NK-92 (cell line): ENCODE measurements at regions not wholly inside any gene's neighbourhood (a gene's known extent, or its start where the extent isn't known, plus 50 kb on each side); places are given as distances from the start of the nearest gene placed in this dataset.
"Not testable (repeated sequence)": the region's sequence is repeated elsewhere in the genome, so short reads cannot be mapped to it uniquely, and the experiment has no call there.

Source experiments
- DNase-seq: peaks from one replicate; lab custom pipeline; 2025; ENCODE audit not compliant: unreplicated experiment; lab: John Stamatoyannopoulos, UW

- DNase-seq = no peak
Measured at GRCh38 chr1:209080170-209080781, 503.2 kb upstream of the CAMK1G start.

DNA sequence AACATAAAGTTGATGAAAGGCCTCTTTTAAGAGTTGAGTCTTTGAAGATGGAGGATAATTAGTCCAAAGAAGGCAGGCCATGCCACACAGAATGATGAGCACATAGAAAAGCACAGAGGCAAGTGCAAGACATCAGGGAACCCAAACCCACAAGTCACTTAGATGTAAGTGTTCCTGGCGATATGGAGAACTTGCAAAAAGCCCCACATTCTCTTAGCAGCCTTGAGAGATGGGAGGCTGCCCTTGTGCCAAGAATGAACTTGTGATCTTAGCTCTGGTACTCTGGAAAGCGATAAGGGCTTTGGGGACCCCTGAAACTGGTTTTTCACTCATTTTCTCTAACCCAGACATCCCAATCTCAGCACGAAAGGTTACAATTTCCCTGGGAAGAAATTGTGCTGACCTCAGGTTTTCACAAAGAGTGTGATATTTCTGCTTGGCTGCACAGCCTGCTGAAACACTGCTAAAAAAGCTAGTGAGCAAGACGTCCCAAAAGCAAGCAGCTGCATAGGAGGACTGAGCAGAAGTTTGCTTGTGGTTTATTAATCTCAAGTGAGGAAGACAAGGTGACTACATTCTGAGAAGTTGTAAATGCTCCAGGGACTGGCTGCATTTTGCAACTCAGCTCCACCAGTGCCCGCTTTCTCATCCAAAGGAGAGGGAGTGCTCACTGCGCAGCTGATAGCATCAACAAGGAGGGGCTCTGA, 496.9 kb upstream of the CAMK1G start:
- DNase-seq = no peak

DNA sequence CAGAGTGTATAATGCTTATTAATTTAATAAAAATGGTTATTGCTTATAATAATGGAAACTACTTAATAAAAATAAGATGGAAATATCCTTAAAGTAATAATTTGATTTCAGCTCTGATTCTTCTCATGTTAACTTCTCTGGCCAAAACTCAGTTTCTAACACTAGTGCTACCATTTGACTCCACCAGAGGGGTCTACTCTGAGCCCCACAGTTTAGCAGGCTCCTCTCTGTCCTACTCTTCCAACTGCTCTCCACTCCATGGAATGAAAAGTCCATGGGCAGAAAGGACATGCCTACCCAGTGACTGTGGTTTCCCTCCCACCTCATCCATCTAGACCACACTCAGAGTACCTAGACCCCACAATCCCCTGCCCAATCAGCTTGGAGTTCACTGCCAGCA, 489.1 kb upstream of the CAMK1G start:
- DNase-seq = no peak

- DNase-seq = no peak
Measured at GRCh38 chr1:209095627-209096595, 487.6 kb upstream of the CAMK1G start.

DNA sequence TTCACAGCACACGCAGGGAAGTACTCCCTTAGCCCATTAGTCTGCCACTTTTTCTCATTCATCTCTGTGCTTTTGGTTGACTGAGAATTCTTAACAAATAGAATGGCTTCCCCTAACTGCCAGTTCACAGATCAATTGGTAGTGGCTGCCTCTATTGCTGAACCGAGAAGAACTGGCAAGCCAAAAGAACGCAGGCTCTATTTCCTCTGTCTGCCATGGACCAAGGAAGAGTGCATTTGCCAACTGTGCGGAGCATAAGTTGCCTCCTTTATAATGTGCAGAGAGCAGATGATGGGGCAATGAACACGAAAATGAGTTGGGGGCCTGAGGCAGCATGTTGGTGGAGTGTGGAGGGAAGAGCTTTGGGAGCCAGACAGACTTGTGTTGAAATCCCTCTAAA, 483.1 kb upstream of the CAMK1G start:
- DNase-seq = no peak

DNA sequence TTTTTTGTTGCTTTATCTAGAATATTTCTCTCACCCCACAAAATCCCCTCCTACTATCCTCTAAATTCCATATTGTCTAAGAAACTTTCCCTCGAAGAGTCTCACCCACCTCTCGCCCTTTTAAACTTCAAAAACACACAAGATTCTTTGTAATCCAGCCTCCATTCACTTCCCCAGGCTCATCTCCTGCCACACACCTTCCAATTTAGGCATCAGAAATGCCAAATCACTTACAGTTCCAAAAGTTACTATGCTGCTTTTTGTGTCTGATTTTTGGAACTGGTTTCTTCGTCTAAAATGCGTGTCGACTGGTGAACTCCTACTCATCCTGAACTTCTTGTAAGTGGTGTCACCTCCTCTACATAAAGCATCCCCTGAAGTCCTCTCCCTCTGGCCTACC, 482.4 kb upstream of the CAMK1G start:
- DNase-seq = no peak

DNA sequence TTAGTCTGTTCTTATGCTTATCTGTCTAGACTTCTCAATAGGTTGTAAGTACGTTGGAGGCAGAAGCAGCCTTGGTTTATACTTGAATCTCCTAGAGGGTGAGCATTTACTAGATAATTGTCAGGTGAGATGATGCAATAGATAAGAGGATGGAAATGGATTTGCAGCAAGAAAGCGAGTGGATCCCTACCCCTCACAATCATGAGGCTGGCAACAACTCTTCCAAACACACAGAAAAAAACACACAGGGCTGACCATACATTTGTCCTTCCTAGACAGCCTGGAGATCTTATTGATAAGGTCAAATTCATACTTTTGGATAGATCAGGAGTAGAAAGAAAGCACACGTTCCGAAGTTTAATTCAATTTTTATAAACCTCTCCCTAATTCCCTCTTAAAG, 481.4 kb upstream of the CAMK1G start:
- no peak for DNase-seq

DNA sequence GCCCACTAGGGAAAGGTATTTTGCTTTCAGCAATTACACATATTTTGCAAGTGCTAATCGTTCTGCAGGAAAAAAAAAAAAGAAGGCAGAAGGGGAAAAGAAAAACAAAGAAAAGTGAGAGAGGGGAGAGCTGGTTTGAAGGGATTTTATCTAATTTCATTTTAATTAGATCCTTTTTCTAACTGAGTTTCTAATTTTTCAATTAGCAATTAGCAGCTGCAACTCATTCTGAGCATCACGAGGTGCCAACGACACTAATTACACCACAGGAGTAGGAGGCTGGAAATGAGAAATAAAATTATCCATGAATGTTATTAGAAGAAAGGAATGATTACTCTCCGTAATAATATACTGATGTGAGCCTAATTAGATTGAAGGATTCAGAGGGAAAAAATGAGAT, 481.0 kb upstream of the CAMK1G start:
- DNase-seq = no peak

- DNase-seq = no peak
Measured at GRCh38 chr1:209103092-209103491, 480.4 kb upstream of the CAMK1G start.

DNA sequence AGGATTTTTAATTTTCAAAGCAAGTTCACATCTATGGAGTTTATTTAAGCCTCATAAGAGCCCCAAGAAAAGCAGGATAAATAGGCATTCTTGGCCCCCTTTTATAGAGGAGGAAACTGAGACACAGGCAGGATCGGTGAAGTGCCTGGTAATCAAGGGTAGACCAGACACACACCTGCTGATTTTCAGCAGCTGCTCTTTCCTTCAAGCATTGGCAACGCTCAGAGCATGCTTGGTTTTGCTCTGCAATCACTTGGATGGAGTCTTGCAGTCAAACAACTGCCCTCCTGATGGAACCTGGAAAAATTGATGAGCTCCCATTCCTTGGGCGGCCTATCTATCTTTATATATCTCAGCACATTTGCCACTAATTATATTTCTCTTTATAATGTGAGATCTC, 478.9 kb upstream of the CAMK1G start:
- no peak for DNase-seq

DNA sequence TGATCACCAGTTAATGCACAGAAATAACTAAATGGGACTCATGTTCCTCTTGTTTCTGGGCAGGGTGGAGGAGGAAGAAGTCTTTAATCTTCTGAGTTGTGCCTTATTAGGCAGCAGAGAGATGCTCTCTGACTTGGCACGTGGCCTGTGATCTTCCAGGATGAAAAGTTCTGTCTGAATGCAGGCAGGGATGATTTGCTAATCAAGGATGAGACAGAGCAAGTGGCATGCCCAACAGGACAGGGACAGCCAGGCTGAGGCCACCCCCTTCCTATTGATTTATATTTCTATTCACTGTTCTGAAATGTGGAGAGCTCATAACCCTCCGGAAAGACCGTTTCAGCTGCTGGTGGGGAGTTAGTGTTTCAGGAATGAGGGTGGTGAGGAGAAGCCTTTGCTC, 477.8 kb upstream of the CAMK1G start:
- no peak for DNase-seq

GRCh38 chr1:209106237-209106741, 477.2 kb upstream of the CAMK1G start:
- DNase-seq = no peak

DNA sequence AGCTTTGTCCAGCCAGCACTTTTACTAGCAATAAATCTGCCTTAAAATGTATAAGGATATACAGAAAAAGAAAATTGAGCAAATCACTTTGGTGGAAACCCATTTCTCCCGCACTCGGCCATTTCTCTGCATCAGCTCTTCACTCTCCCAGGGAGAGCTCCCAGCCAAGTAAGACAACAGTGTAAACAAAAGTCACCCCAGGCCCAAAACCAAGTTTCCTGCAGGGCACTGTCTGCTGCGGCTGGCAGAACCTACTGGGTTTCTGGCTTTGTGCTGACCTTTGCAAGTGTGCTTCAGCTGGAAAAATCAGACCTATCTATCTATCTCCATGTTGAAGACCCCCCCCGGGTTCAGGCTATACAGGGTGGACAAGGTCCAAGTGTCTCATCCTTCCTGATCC, 476.7 kb upstream of the CAMK1G start:
- no peak for DNase-seq

- DNase-seq = no peak
Measured at GRCh38 chr1:209107535-209107934, 476.0 kb upstream of the CAMK1G start.

- no peak for DNase-seq
Measured at GRCh38 chr1:209109001-209109785, 474.3 kb upstream of the CAMK1G start.

DNA sequence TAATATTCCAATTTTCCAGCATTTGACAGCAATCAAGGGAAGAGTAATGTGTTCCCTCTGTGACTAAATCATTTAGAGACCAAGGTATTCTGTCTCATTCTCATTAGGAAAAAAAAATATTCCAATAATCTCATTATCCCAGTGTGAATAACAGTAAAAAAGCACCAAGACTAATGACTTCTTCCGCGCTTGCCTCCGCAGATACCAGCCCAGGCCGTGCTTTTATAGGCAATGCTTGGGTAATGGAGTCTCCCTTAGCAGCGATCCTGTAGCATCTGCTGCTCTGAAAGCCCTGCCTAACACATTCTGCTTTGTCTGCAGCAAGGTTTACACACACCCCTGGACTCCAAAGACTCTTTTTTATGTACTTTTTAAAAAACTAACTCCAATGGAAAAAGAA, 470.0 kb upstream of the CAMK1G start:
- DNase-seq = no peak

DNA sequence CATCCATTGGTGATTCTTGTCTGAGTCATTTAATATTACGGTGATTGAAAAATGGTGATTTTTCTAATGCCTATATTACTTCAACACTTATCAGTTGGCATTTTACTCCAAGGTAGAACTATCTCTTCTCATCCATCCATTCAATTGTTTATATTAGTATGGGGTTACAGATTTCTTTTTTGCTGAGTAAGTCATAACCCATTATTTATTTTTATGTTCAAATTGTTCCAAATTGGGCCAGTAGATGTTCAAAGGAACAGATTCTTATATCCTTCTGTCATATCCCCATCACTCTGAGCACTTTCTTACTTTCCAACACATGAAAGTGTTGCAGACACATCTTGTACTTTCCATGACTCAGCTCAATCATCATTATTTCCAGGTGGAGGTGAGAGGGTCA, 466.8 kb upstream of the CAMK1G start:
- no peak for DNase-seq

- DNase-seq = no peak
Measured at GRCh38 chr1:209123601-209124000, 459.9 kb upstream of the CAMK1G start.

- DNase-seq = not testable (repeated sequence)
Measured at GRCh38 chr1:209129091-209129490, 454.4 kb upstream of the CAMK1G start.

DNA sequence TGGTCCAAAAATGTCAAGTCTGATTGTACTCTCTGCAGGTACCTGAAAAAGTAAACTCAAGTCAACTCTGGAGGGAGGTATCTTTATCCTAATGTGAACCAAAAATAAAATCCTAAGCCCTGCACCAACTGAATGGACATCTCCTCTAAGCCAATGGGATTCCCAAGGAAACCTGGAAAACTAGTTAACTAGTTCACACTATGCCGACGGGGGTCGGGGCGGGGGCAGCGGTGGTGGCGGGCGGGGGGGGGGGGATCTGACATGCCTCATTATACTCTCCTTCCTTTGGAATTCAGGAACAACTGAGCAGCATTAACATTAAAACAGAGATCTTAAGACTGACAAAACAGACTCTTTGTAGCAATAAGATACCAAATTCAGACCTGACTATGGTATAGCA, 452.6 kb upstream of the CAMK1G start:
- DNase-seq = no peak
